Activated B cell treated with CpG ODN at 0.5 μM for 24 hours (primary cell): ENCODE measurements at regions not wholly inside any gene's neighbourhood (a gene's known extent, or its start where the extent isn't known, plus 50 kb on each side); places are given as distances from the start of the nearest gene placed in this dataset.

ENCODE experiments used
- ATAC-seq: fragments of 200-7000 bp; cut with Tn5 transposase; one replicate; pipeline ENCODE4 v1.10.0; 2021; ENCODE audit warnings: low read depth, mild to moderate bottlenecking, moderate library complexity
- CTCF ChIA-PET: fragments of 350-600 bp; sonication (Branson Sonifier 250); formaldehyde crosslinking; loops from one replicate; lab custom pipeline; 2021; ENCODE audit warnings: antibody characterized with exemption; lab: Charles Lee
- POLR2A ChIA-PET: fragments of 350-600 bp; sonication (Branson Sonifier 250); formaldehyde crosslinking; loops from one replicate; lab custom pipeline; 2021; ENCODE audit warnings: antibody characterized with exemption; lab: Charles Lee
- DNase-seq: peaks from one replicate; pipeline ENCODE4 v3.0.0; 2022
- H3K27ac Mint-ChIP-seq: one replicate; pipeline ENCODE4 v1.8.0; 2020; ENCODE audit warnings: mixed read lengths
- H3K27me3 Mint-ChIP-seq: one replicate; pipeline ENCODE4 v1.8.0; 2021; ENCODE audit warnings: mixed read lengths
- H3K36me3 Mint-ChIP-seq: one replicate; pipeline ENCODE4 v1.8.0; 2021; ENCODE audit warnings: low read depth, mixed read lengths
- H3K4me1 Mint-ChIP-seq: one replicate; pipeline ENCODE4 v1.8.0; 2021; ENCODE audit warnings: mixed read lengths
- H3K4me3 Mint-ChIP-seq: one replicate; pipeline ENCODE4 v1.8.0; 2020; ENCODE audit warnings: mild to moderate bottlenecking, mixed read lengths
- H3K9me3 Mint-ChIP-seq: one replicate; pipeline ENCODE4 v1.8.0; 2020; ENCODE audit warnings: mixed read lengths
- CTCF ChIP-seq: fragments of 200-600 bp; IDR thresholded peaks from one replicate; pipeline ENCODE4 v1.8.0; 2022; ENCODE audit warnings: antibody characterized with exemption, mild to moderate bottlenecking
- intact Hi-C: fragments of 100-400 bp; cut with micrococcal nuclease; formaldehyde crosslinking; loops from one replicate; pipeline ENCODE4 v1.15.1; 2024

- CTCF ChIA-PET: no interaction called here
- Mint-ChIP-seq H3K9me3 (no peaks in the 10 kb centered on the region), H3K27ac (no peak overlapping the region), H3K36me3 (no peaks in the 10 kb centered on the region), H3K27me3 (no peaks in the 10 kb centered on the region), H3K4me3 (no peak overlapping the region), H3K4me1 (peaks cover 29% of the 10 kb centered on the region)
- intact Hi-C loops: no loop called here
- POLR2A ChIA-PET: interaction anchor here (0.7 to 1.2 kb wide), 2 partner anchors 17 to 27 kb away, joined by 3 to 4 read pairs; no protein-coding TSS in a partner anchor
- TF ChIP-seq CTCF: no peak
- DNase-seq: no peak
- ATAC-seq: no peak
These were observed 180.0 kb downstream of the SPATA31D1 start for GRCh38 chr9:82168585-82168984.

GRCh38 chr9:82170866-82171265, 182.3 kb downstream of the SPATA31D1 start:
- H3K4me3 Mint-ChIP-seq: no peak overlapping the region
- ChIA-PET POLR2A (no interaction called here), CTCF (no interaction called here)
- intact Hi-C loops: no loop called here
- no peak overlapping the region for H3K27ac Mint-ChIP-seq
- H3K27me3 Mint-ChIP-seq: no peaks in the 10 kb centered on the region
- TF ChIP-seq CTCF: no peak
- ATAC-seq (no peak), DNase-seq (no peak)
- H3K9me3 Mint-ChIP-seq: no peaks in the 10 kb centered on the region
- peaks cover 25% of the 10 kb centered on the region for H3K4me1 Mint-ChIP-seq
- no peaks in the 10 kb centered on the region for H3K36me3 Mint-ChIP-seq

- H3K4me3 Mint-ChIP-seq: no peak overlapping the region
- DNase-seq (no peak), ATAC-seq (no peak)
- CTCF ChIA-PET: no interaction called here
- H3K4me1 Mint-ChIP-seq: peaks cover 25% of the 10 kb centered on the region
- no peaks in the 10 kb centered on the region for H3K9me3 Mint-ChIP-seq
- H3K27me3 Mint-ChIP-seq: no peaks in the 10 kb centered on the region
- intact Hi-C loops: no loop called here
- H3K36me3 Mint-ChIP-seq: no peaks in the 10 kb centered on the region
- TF ChIP-seq CTCF: no peak
- H3K27ac Mint-ChIP-seq: no peak overlapping the region
- POLR2A ChIA-PET: no interaction called here
These were observed 182.7 kb downstream of the SPATA31D1 start for GRCh38 chr9:82171271-82171670.

GRCh38 chr9:82180711-82181110, 192.1 kb downstream of the SPATA31D1 start:
- peaks cover 33% of the 10 kb centered on the region for H3K4me1 Mint-ChIP-seq
- ATAC-seq: no peak
- intact Hi-C loops: loop anchor here (5.0 kb wide), 1 partner anchor 88 kb away; no protein-coding TSS in a partner anchor
- peaks cover 5% of the 10 kb centered on the region for H3K9me3 Mint-ChIP-seq
- no peak overlapping the region for H3K4me3 Mint-ChIP-seq
- POLR2A ChIA-PET: no interaction called here
- no peak overlapping the region for H3K27ac Mint-ChIP-seq
- CTCF ChIA-PET: no interaction called here
- H3K36me3 Mint-ChIP-seq: no peaks in the 10 kb centered on the region
- TF ChIP-seq CTCF: no peak
- H3K27me3 Mint-ChIP-seq: no peaks in the 10 kb centered on the region
- no peak for DNase-seq

- ChIA-PET POLR2A (no interaction called here), CTCF (no interaction called here)
- intact Hi-C loops: loop anchor here (5.0 kb wide), 1 partner anchor 91 kb away; no protein-coding TSS in a partner anchor
- no peak for TF ChIP-seq CTCF
- Mint-ChIP-seq H3K4me3 (no peak overlapping the region), H3K4me1 (peaks cover 35% of the 10 kb centered on the region), H3K36me3 (no peaks in the 10 kb centered on the region), H3K9me3 (no peaks in the 10 kb centered on the region), H3K27me3 (no peaks in the 10 kb centered on the region), H3K27ac (no peak overlapping the region)
- DNase-seq (no peak), ATAC-seq (no peak)
These were observed 194.7 kb downstream of the SPATA31D1 start for GRCh38 chr9:82183181-82183860.
